ENCODE measurements at regions not wholly inside any gene's neighbourhood (a gene's known extent, or its start where the extent isn't known, plus 50 kb on each side); places are given as distances from the start of the nearest gene placed in this dataset.

GRCh38 chr2:17398770-17399169, 119.5 kb downstream of the RAD51AP2 start:
- Histone ChIP-seq H3K9me3 (ENCODE audit: control insufficient read depth, insufficient read depth, low read length) (no peaks in the 10 kb centered on the region), H3K27ac (ENCODE audit: low read depth, low read length) (no peak overlapping the region), H3K4me3 (ENCODE audit: low read depth, low read length) (no peak overlapping the region), H3K27me3 (ENCODE audit: control insufficient read depth, insufficient read depth, low read length) (no peaks in the 10 kb centered on the region)
- no peak for TF ChIP-seq CTCF (IDR thresholded peaks at IDR 0.05; ENCODE audit: low read depth, low read length)
- DNase-seq (ENCODE audit: low read depth, low spot score): no peak
- POLR2A ChIA-PET: no interaction called here
- CTCF ChIA-PET: interaction anchor here (1.5 kb wide), 1 partner anchor 273 kb away, joined by 4 read pairs; no protein-coding TSS in a partner anchor

GRCh38 chr2:17388798-17389197, 129.4 kb downstream of the RAD51AP2 start:
- Histone ChIP-seq H3K27ac (ENCODE audit: low read depth, low read length) (no peak overlapping the region), H3K4me3 (ENCODE audit: low read depth, low read length) (no peak overlapping the region), H3K9me3 (ENCODE audit: control insufficient read depth, insufficient read depth, low read length) (no peaks in the 10 kb centered on the region), H3K27me3 (ENCODE audit: control insufficient read depth, insufficient read depth, low read length) (peaks cover 2% of the 10 kb centered on the region)
- TF ChIP-seq CTCF (IDR thresholded peaks at IDR 0.05; ENCODE audit: low read depth, low read length): no peak
- POLR2A ChIA-PET: no interaction called here
- CTCF ChIA-PET: no interaction called here
- no peak for DNase-seq (ENCODE audit: low read depth, low spot score)

GRCh38 chr2:17387591-17387990, 130.6 kb downstream of the RAD51AP2 start:
- DNase-seq (ENCODE audit: low read depth, low spot score): no peak
- ChIA-PET POLR2A (no interaction called here), CTCF (interaction anchor here (0.7 kb wide), 1 partner anchor 77 kb away, joined by 3 read pairs; no protein-coding TSS in a partner anchor)
- H3K4me3 ChIP-seq (ENCODE audit: low read depth, low read length): no peak overlapping the region
- no peak for TF ChIP-seq CTCF (IDR thresholded peaks at IDR 0.05; ENCODE audit: low read depth, low read length)
- H3K27ac ChIP-seq (ENCODE audit: low read depth, low read length): no peak overlapping the region
- no peaks in the 10 kb centered on the region for H3K9me3 ChIP-seq (ENCODE audit: control insufficient read depth, insufficient read depth, low read length)
- H3K27me3 ChIP-seq (ENCODE audit: control insufficient read depth, insufficient read depth, low read length): peaks cover 2% of the 10 kb centered on the region

GRCh38 chr2:17386771-17387170, 131.5 kb downstream of the RAD51AP2 start:
- TF ChIP-seq CTCF (IDR thresholded peaks at IDR 0.05; ENCODE audit: low read depth, low read length): no peak
- DNase-seq (ENCODE audit: low read depth, low spot score): no peak
- Histone ChIP-seq H3K9me3 (ENCODE audit: control insufficient read depth, insufficient read depth, low read length) (no peaks in the 10 kb centered on the region), H3K27me3 (ENCODE audit: control insufficient read depth, insufficient read depth, low read length) (peaks cover 2% of the 10 kb centered on the region), H3K4me3 (ENCODE audit: low read depth, low read length) (no peak overlapping the region), H3K27ac (ENCODE audit: low read depth, low read length) (no peak overlapping the region)
- ChIA-PET CTCF (no interaction called here), POLR2A (no interaction called here)

- POLR2A ChIA-PET: no interaction called here
- no peak for TF ChIP-seq CTCF (IDR thresholded peaks at IDR 0.05; ENCODE audit: low read depth, low read length)
- Histone ChIP-seq H3K9me3 (ENCODE audit: control insufficient read depth, insufficient read depth, low read length) (no peaks in the 10 kb centered on the region), H3K27ac (ENCODE audit: low read depth, low read length) (no peak overlapping the region), H3K4me3 (ENCODE audit: low read depth, low read length) (no peak overlapping the region), H3K27me3 (ENCODE audit: control insufficient read depth, insufficient read depth, low read length) (no peaks in the 10 kb centered on the region)
- no peak for DNase-seq (ENCODE audit: low read depth, low spot score)
- CTCF ChIA-PET: interaction anchor here (1.0 to 1.7 kb wide), 2 partner anchors 91 to 291 kb away, joined by 4 read pairs; no protein-coding TSS in a partner anchor
These were observed 138.2 kb downstream of the RAD51AP2 start for GRCh38 chr2:17380003-17380402.

Data from AG04450 (cell line).